GM10248 (cell line): ENCODE measurements at regions not wholly inside any gene's neighbourhood (a gene's known extent, or its start where the extent isn't known, plus 50 kb on each side); places are given as distances from the start of the nearest gene placed in this dataset.

Source experiments
- CTCF ChIA-PET: fragments of 300-600 bp; sonication (Branson Sonifier 250); formaldehyde crosslinking; extraction: SDS; loops from one replicate; lab custom pipeline; 2021; ENCODE audit warnings: antibody characterized with exemption; lab: Yijun Ruan, JAX
- POLR2A ChIA-PET: fragments of 350-650 bp; sonication (Branson Sonifier 250); formaldehyde crosslinking; extraction: SDS; loops from one replicate; lab custom pipeline; 2020; ENCODE audit warnings: antibody characterized with exemption; lab: Yijun Ruan, JAX
- DNase-seq: peaks from one replicate; pipeline ENCODE4 v3.0.0; 2012; ENCODE audit errors: extremely low spot score
- CTCF ChIP-seq: IDR thresholded peaks from 2 replicates; pipeline ENCODE4 v1.5.1; 2012; ENCODE audit warnings: mild to moderate bottlenecking, low read depth; ENCODE audit errors: extremely low read depth, missing control alignments, control extremely low read depth

GRCh38 chr2:240208631-240209211 is 68.3 kb upstream of the OTOS start:
- ChIA-PET CTCF (no interaction called here), POLR2A (no interaction called here)
- DNase-seq, result no peak
- TF ChIP-seq CTCF, result no peak

DNA sequence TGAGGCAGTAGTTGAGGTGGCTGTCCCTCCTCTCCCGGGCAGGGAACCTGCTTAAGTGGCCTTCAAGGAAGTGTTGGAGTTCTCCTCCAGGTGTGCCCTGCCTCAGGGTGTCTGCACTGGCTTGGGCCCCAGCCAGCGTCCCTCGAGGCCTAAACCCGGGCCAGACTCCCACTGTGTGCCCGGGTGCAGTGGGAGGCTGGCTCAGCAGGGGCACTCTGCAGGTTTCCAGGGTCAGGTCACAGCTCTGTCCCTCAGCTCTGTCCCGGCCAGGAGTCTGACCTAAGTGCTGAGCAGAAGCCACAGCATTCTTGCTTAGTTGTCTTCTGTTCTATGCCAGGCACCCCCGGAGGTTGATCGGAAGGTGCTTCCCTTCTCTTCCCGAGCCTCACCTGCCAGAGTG is 69.0 kb upstream of the OTOS start:
- no peak for TF ChIP-seq CTCF
- ChIA-PET POLR2A (no interaction called here), CTCF (no interaction called here)
- DNase-seq, result no peak

- CTCF ChIA-PET, result no interaction called here
- DNase-seq, result no peak
- POLR2A ChIA-PET, result no interaction called here
- TF ChIP-seq CTCF, result no peak
Observed at GRCh38 chr2:240210198-240210965, 69.9 kb upstream of the OTOS start.

- no peak for TF ChIP-seq CTCF
- DNase-seq, result no peak
- ChIA-PET CTCF (no interaction called here), POLR2A (no interaction called here)
Observed at GRCh38 chr2:240211096-240211495, 70.6 kb upstream of the OTOS start.

- CTCF ChIA-PET, result no interaction called here
- TF ChIP-seq CTCF, result no peak
- POLR2A ChIA-PET, result no interaction called here
- no peak for DNase-seq
Observed at GRCh38 chr2:240211598-240212424, 71.4 kb upstream of the OTOS start.

DNA sequence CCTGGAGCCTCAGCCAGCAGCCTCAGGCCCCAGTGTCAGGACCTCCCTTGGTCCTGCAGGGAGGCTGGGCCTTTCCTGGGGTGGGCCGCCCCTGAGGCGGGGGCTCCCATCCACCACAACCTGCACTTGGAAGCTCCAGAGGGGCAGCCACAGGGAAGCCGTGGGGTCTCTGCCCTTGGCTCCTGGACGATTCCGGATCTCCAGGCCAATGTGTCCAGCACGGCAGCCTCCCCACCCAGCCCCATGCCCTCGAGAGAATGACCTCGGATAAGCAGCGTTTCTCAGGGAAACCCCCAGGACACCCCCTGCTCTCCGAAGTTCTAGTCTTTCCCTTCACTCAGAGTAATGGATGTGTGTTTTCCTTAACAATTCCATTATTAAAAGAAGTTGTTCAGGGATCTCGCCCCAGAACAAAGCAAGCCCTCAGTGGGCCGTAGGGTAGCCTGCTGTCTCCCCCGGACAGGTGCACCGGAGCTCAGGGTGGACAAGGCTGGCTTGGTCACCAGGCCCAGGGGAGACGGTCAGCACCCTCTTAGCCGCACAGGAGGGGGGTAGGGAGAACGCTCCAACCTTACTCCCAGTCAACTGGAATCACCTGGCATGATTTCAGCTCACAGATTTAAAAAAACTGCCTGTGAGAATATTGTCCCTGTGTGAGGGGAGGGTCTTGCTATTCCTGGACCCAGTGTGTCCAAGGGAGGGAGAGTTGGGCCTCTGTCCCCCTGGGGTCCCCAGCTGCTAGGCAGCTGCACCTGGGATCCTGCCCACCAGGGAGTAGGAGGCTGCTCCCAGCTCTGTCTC is 72.2 kb upstream of the OTOS start:
- no peak for TF ChIP-seq CTCF
- no peak for DNase-seq
- ChIA-PET POLR2A (no interaction called here), CTCF (no interaction called here)
